A549 (cell line): ENCODE measurements at regions not wholly inside any gene's neighbourhood (a gene's known extent, or its start where the extent isn't known, plus 50 kb on each side); places are given as distances from the start of the nearest gene placed in this dataset.

ENCODE experiments used
- TFCP2L1 ChIP-seq: fragments of 250-450 bp; sonication (Bioruptor Pico); IDR thresholded peaks from 2 replicates; pipeline ENCODE4 v1.5.0; 2021; ENCODE audit warnings: mild to moderate bottlenecking
- TF ChIP-seq, protein P1 (sequence below): fragments of 150-350 bp; IDR thresholded peaks from 2 replicates; pipeline ENCODE4 v1.6.1; 2014; ENCODE audit warnings: low read depth, mild to moderate bottlenecking, low read length

DNA sequence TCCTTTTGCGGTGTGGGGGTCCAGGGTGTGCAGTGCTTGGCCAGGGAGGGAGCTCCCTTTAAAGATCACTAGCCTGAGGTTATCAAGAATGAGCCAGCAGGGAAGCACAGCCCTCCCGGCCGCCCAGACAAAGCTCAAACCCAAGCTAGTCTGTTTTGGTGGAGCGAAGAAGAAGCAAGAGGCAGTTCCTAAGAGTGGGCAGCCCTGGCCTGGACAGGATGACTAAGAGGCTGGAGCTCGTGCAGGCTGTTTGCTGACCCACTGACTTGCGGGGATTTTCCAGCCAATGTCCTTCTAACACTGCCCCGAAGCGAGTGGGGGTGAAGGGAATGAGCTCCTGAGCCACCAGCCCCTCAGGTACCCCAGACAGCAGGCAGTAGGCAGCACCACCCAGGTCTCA, 134.4 kb downstream of the COPRS start:
- TF ChIP-seq TFCP2L1 (CRISPR knock-in tag) = no peak
- TF ChIP-seq, protein P1, sequence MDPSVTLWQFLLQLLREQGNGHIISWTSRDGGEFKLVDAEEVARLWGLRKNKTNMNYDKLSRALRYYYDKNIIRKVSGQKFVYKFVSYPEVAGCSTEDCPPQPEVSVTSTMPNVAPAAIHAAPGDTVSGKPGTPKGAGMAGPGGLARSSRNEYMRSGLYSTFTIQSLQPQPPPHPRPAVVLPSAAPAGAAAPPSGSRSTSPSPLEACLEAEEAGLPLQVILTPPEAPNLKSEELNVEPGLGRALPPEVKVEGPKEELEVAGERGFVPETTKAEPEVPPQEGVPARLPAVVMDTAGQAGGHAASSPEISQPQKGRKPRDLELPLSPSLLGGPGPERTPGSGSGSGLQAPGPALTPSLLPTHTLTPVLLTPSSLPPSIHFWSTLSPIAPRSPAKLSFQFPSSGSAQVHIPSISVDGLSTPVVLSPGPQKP = no peak
